ENCODE measurements at regions not wholly inside any gene's neighbourhood (a gene's known extent, or its start where the extent isn't known, plus 50 kb on each side); places are given as distances from the start of the nearest gene placed in this dataset.

DNA sequence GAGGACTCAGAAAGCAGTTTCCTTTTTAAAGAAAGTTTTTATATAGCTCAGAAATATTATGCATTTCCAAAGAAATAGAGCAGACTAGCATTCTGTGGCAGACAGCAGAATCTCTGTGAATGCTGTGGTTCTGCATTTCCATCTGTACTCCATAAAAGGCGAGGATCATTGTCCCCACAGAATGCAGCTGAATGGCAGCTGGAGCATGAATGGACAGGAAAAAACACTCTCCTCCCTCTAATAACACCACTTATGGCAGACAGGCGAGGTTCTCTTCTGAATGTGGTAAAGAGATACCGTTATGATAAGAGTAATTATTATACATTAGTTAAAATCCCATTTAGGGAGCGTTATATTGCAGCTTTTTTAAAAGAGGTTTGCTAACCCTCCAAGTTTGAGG, 81.4 kb upstream of the WLS start:
- intact Hi-C loops (cut with micrococcal nuclease): no loop called here

DNA sequence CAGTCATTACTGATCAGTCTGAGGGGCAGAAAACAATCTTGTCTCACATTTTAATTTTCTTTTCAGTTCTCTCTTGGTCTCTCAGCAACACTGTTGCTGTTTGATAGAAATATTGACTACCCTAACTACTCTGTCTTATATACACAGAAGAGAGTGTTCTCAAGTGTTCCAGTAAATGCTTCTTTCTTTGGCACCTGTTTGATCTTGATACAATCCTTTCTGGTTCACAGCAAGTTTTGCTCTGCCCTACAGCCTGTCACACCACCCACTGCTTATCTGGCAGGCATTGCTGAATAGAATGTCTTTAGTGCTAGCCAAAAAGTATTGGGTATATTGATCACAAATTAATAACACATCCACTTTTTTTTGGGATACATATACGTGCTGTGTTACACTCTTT, 75.7 kb upstream of the WLS start:
- Mint-ChIP-seq H3K4me3 (no peak overlapping the region), H3K9me3 (ENCODE audit: insufficient read depth) (no peaks in the 10 kb centered on the region), H3K27me3 (peaks cover 11% of the 10 kb centered on the region), H3K4me1 (no peaks in the 10 kb centered on the region), H3K27ac (no peak overlapping the region)
- CTCF ChIA-PET: no interaction called here
- H3K27ac ChIP-seq (ENCODE audit: low read length in 2 of 2): no peak overlapping the region
- H3K4me1 ChIP-seq (ENCODE audit: control insufficient read depth in 2 of 2, insufficient read depth in 2 of 2, low read length in 2 of 2): no peaks in the 10 kb centered on the region
- H3K9me3 ChIP-seq (ENCODE audit: control extremely low read depth in 1 of 3, control insufficient read depth in 2 of 3, insufficient read depth in 1 of 3, low read length in 2 of 3): peaks cover 0 to 3% (median 0%) of the 10 kb centered on the region in 3 donors
- no peak overlapping the region for H2AFZ ChIP-seq (ENCODE audit: insufficient read depth, low read depth, low read length, poor library complexity, severe bottlenecking)
- H3K36me3 ChIP-seq (replicated peaks in 1 of 2; ENCODE audit: control extremely low read depth in 1 of 2, control insufficient read depth in 1 of 2, extremely low read depth in 1 of 2, insufficient read depth in 2 of 2, low read length in 1 of 2): no peaks in the 10 kb centered on the region
- no CpG with 5 or more reads among the region's 1 CpG for WGBS (ENCODE audit: insufficient coverage)
- H4K20me1 ChIP-seq (ENCODE audit: control insufficient read depth, insufficient read depth, low read length, poor library complexity, severe bottlenecking): no peaks in the 10 kb centered on the region
- POLR2A ChIA-PET: no interaction called here
- H3K27me3 ChIP-seq (replicated peaks in 1 of 4; ENCODE audit: control extremely low read depth in 1 of 4, control insufficient read depth in 3 of 4, insufficient read depth in 4 of 4, low read length in 3 of 4): no peaks in the 10 kb centered on the region
- intact Hi-C loops (cut with micrococcal nuclease): no loop called here
- DNase-seq (no peak), ATAC-seq (ENCODE audit: low read depth) (no peak)
- no peak overlapping the region for H3K4me2 ChIP-seq (replicated peaks; ENCODE audit: low read depth, low read length, poor library complexity, severe bottlenecking)
- no peaks in the 10 kb centered on the region for H3K79me2 ChIP-seq (ENCODE audit: control insufficient read depth, insufficient read depth, low read length)
- H3K9ac ChIP-seq (ENCODE audit: low read length): no peak overlapping the region
- TF ChIP-seq, protein P1, sequence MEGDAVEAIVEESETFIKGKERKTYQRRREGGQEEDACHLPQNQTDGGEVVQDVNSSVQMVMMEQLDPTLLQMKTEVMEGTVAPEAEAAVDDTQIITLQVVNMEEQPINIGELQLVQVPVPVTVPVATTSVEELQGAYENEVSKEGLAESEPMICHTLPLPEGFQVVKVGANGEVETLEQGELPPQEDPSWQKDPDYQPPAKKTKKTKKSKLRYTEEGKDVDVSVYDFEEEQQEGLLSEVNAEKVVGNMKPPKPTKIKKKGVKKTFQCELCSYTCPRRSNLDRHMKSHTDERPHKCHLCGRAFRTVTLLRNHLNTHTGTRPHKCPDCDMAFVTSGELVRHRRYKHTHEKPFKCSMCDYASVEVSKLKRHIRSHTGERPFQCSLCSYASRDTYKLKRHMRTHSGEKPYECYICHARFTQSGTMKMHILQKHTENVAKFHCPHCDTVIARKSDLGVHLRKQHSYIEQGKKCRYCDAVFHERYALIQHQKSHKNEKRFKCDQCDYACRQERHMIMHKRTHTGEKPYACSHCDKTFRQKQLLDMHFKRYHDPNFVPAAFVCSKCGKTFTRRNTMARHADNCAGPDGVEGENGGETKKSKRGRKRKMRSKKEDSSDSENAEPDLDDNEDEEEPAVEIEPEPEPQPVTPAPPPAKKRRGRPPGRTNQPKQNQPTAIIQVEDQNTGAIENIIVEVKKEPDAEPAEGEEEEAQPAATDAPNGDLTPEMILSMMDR (IDR thresholded peaks at IDR 0.05): no peak
- TF ChIP-seq EZH2 (IDR thresholded peaks at IDR 0.05; ENCODE audit: borderline replicate concordance, insufficient read depth, low read depth, low read length, poor library complexity, severe bottlenecking): no peak
- no peak overlapping the region for H3K4me3 ChIP-seq (ENCODE audit: control extremely low read depth in 1 of 5, extremely low read depth in 1 of 5, insufficient read depth in 1 of 5, low read depth in 2 of 5, low read length in 4 of 5)

More for the DNA sequence above, 81.4 kb upstream of the WLS start:
- no peaks in the 10 kb centered on the region for H4K20me1 ChIP-seq (ENCODE audit: control insufficient read depth, insufficient read depth, low read length, poor library complexity, severe bottlenecking)
- H2AFZ ChIP-seq (ENCODE audit: insufficient read depth, low read depth, low read length, poor library complexity, severe bottlenecking): no peak overlapping the region
- TF ChIP-seq EZH2 (IDR thresholded peaks at IDR 0.05; ENCODE audit: borderline replicate concordance, insufficient read depth, low read depth, low read length, poor library complexity, severe bottlenecking): no peak
- TF ChIP-seq, protein P1 (IDR thresholded peaks at IDR 0.05): no peak
- no peak overlapping the region for H3K27ac Mint-ChIP-seq
- WGBS (ENCODE audit: insufficient coverage): 80% methylated on average over 1 of the region's 4 CpGs
- H3K9me3 Mint-ChIP-seq (ENCODE audit: insufficient read depth): no peaks in the 10 kb centered on the region
- POLR2A ChIA-PET: no interaction called here
- H3K4me1 ChIP-seq (ENCODE audit: control insufficient read depth in 2 of 2, insufficient read depth in 2 of 2, low read length in 2 of 2): no peaks in the 10 kb centered on the region
- H3K36me3 ChIP-seq (replicated peaks in 1 of 2; ENCODE audit: control extremely low read depth in 1 of 2, control insufficient read depth in 1 of 2, extremely low read depth in 1 of 2, insufficient read depth in 2 of 2, low read length in 1 of 2): no peaks in the 10 kb centered on the region
- peaks cover 0 to 3% (median 0%) of the 10 kb centered on the region in 3 donors for H3K9me3 ChIP-seq (ENCODE audit: control extremely low read depth in 1 of 3, control insufficient read depth in 2 of 3, insufficient read depth in 1 of 3, low read length in 2 of 3)
- H3K4me1 Mint-ChIP-seq: no peaks in the 10 kb centered on the region
- peaks cover 0 to 2% (median 0%) of the 10 kb centered on the region in 4 experiments for H3K27me3 ChIP-seq (replicated peaks in 1 of 4; ENCODE audit: control extremely low read depth in 1 of 4, control insufficient read depth in 3 of 4, insufficient read depth in 4 of 4, low read length in 3 of 4)
- no peak overlapping the region for H3K9ac ChIP-seq (ENCODE audit: low read length)
- H3K27me3 Mint-ChIP-seq: peaks cover 24% of the 10 kb centered on the region
- H3K27ac ChIP-seq (ENCODE audit: low read length in 2 of 2): no peak overlapping the region
- no peaks in the 10 kb centered on the region for H3K79me2 ChIP-seq (ENCODE audit: control insufficient read depth, insufficient read depth, low read length)
- H3K4me2 ChIP-seq (replicated peaks; ENCODE audit: low read depth, low read length, poor library complexity, severe bottlenecking): no peak overlapping the region
- H3K4me3 ChIP-seq (ENCODE audit: control extremely low read depth in 1 of 5, extremely low read depth in 1 of 5, insufficient read depth in 1 of 5, low read depth in 2 of 5, low read length in 4 of 5): no peak overlapping the region
- DNase-seq: no peak
- no peak for ATAC-seq (ENCODE audit: low read depth)
- H3K4me3 Mint-ChIP-seq: no peak overlapping the region
- CTCF ChIA-PET: no interaction called here

Data from B cell (primary cell).